ENCODE measurements at regions not wholly inside any gene's neighbourhood (a gene's known extent, or its start where the extent isn't known, plus 50 kb on each side); places are given as distances from the start of the nearest gene placed in this dataset.

- DNase-seq (ENCODE audit: low spot score) = no peak
Measured at GRCh38 chr11:109350091-109350490, 71.9 kb upstream of the C11orf87 start.

- DNase-seq (ENCODE audit: low spot score) = no peak
Measured at GRCh38 chr11:109362059-109362458, 59.9 kb upstream of the C11orf87 start.

- no peak for DNase-seq (ENCODE audit: low spot score)
Measured at GRCh38 chr11:109363682-109364081, 58.3 kb upstream of the C11orf87 start.

DNA sequence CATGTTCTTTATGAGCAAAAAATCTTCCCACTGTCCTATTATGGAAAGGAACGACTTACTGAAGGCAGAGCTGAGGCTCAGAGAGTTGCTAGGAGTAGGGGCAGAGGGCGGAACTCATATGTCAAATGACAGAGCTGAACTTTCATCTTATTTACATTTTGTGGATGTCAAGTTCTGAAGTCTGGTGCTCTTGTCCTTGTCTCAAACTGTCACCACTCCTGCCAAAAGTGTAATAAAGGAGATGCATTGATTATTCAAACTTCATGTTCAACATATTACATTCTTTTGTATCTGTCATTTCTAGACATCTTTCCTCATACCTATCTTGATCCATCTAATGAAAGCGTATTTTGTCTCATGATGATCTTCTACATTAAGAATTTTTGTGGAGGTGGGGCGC is 57.1 kb upstream of the C11orf87 start:
- DNase-seq (ENCODE audit: low spot score) = no peak

- no peak for DNase-seq (ENCODE audit: low spot score)
Measured at GRCh38 chr11:109371444-109372176, 50.4 kb upstream of the C11orf87 start.

Data from iPS-NIHi11 (cell line).